Activated B cell treated with CpG ODN at 0.5 μM for 24 hours (primary cell): ENCODE measurements at regions not wholly inside any gene's neighbourhood (a gene's known extent, or its start where the extent isn't known, plus 50 kb on each side); places are given as distances from the start of the nearest gene placed in this dataset.

Experiments used
- ATAC-seq: fragments of 200-7000 bp; cut with Tn5 transposase; one replicate; pipeline ENCODE4 v1.10.0; 2021; ENCODE audit warnings: low read depth, mild to moderate bottlenecking, moderate library complexity
- CTCF ChIA-PET: fragments of 350-600 bp; sonication (Branson Sonifier 250); formaldehyde crosslinking; loops from one replicate; lab custom pipeline; 2021; ENCODE audit warnings: antibody characterized with exemption; lab: Charles Lee
- POLR2A ChIA-PET: fragments of 350-600 bp; sonication (Branson Sonifier 250); formaldehyde crosslinking; loops from one replicate; lab custom pipeline; 2021; ENCODE audit warnings: antibody characterized with exemption; lab: Charles Lee
- DNase-seq: peaks from one replicate; pipeline ENCODE4 v3.0.0; 2022
- H3K27ac Mint-ChIP-seq: one replicate; pipeline ENCODE4 v1.8.0; 2020; ENCODE audit warnings: mixed read lengths
- H3K27me3 Mint-ChIP-seq: one replicate; pipeline ENCODE4 v1.8.0; 2021; ENCODE audit warnings: mixed read lengths
- H3K36me3 Mint-ChIP-seq: one replicate; pipeline ENCODE4 v1.8.0; 2021; ENCODE audit warnings: low read depth, mixed read lengths
- H3K4me1 Mint-ChIP-seq: one replicate; pipeline ENCODE4 v1.8.0; 2021; ENCODE audit warnings: mixed read lengths
- H3K4me3 Mint-ChIP-seq: one replicate; pipeline ENCODE4 v1.8.0; 2020; ENCODE audit warnings: mild to moderate bottlenecking, mixed read lengths
- H3K9me3 Mint-ChIP-seq: one replicate; pipeline ENCODE4 v1.8.0; 2020; ENCODE audit warnings: mixed read lengths
- intact Hi-C: fragments of 100-400 bp; cut with micrococcal nuclease; formaldehyde crosslinking; loops from one replicate; pipeline ENCODE4 v1.15.1; 2024
- TF ChIP-seq, protein P1 (sequence below): fragments of 200-600 bp; IDR thresholded peaks from one replicate; pipeline ENCODE4 v1.8.0; 2022; ENCODE audit warnings: antibody characterized with exemption, mild to moderate bottlenecking

- Mint-ChIP-seq H3K9me3 (no peaks in the 10 kb centered on the region), H3K27ac (no peak overlapping the region), H3K36me3 (no peaks in the 10 kb centered on the region), H3K27me3 (peaks cover 15% of the 10 kb centered on the region), H3K4me1 (peaks cover 4% of the 10 kb centered on the region), H3K4me3 (no peak overlapping the region)
- TF ChIP-seq, protein P1, sequence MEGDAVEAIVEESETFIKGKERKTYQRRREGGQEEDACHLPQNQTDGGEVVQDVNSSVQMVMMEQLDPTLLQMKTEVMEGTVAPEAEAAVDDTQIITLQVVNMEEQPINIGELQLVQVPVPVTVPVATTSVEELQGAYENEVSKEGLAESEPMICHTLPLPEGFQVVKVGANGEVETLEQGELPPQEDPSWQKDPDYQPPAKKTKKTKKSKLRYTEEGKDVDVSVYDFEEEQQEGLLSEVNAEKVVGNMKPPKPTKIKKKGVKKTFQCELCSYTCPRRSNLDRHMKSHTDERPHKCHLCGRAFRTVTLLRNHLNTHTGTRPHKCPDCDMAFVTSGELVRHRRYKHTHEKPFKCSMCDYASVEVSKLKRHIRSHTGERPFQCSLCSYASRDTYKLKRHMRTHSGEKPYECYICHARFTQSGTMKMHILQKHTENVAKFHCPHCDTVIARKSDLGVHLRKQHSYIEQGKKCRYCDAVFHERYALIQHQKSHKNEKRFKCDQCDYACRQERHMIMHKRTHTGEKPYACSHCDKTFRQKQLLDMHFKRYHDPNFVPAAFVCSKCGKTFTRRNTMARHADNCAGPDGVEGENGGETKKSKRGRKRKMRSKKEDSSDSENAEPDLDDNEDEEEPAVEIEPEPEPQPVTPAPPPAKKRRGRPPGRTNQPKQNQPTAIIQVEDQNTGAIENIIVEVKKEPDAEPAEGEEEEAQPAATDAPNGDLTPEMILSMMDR: no peak
- DNase-seq: no peak
- no peak for ATAC-seq
- ChIA-PET CTCF (no interaction called here), POLR2A (no interaction called here)
- intact Hi-C loops: no loop called here
These were observed 124.4 kb upstream of the PRMT8 start for GRCh38 chr12:3366451-3367110.

DNA sequence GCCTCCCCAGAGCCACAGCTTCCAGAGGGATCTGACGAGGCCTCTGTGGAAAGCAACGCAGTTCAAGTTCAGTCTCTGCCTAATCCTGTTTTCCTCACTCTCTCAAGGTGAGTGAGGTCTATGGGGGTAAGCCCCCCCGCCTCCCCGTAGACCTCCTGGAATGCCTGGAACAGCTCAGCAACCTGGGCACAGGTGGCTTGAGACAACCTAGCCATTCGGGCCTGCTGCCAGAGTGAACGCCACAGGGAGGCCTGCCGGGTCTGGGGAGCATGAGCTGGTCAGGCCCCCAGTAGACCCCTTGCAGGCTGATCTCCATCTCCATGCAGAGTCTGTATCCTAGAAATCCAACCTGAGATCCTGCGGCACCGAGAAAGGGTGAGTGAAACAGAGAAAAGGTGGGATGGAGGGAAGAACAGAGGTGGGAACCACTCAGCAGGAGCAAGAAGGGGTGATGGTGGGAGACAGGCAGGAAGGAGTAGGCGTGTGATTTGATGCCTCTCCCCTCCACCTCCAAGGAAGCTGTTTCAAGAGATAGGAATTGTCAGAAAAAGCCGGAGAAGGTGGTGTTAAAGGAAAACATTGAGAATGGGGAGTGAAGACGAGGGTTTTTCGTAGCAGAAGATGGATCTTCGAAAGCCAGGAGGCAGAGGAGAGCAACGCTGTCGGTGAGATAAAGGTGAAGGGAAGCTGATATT, 123.1 kb upstream of the PRMT8 start:
- ChIA-PET CTCF (no interaction called here), POLR2A (no interaction called here)
- no peaks in the 10 kb centered on the region for H3K36me3 Mint-ChIP-seq
- no peak overlapping the region for H3K4me3 Mint-ChIP-seq
- intact Hi-C loops: no loop called here
- ATAC-seq (no peak), DNase-seq (no peak)
- no peaks in the 10 kb centered on the region for H3K9me3 Mint-ChIP-seq
- H3K27ac Mint-ChIP-seq: no peak overlapping the region
- H3K27me3 Mint-ChIP-seq: peaks cover 15% of the 10 kb centered on the region
- H3K4me1 Mint-ChIP-seq: peaks cover 4% of the 10 kb centered on the region
- TF ChIP-seq, protein P1: no peak

DNA sequence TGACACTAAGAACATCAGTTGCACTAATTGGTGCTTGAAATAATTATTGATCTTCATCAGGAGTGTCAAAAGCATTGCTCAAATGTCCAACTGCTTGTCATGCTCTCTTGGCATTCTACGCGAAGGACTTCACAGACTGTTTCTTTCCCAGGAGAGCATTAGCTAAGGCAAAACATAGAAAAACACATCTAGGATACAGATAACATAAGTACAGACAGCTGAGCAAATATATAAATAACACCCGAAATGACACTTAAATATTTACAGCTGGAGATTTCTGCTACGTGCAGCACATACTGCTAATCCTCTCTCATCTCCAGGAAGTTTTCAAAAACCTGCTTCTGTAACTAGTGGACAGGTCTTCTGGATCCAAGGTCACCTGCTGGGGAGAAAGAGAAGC, 120.0 kb upstream of the PRMT8 start:
- intact Hi-C loops: no loop called here
- no peak overlapping the region for H3K4me3 Mint-ChIP-seq
- peaks cover 2% of the 10 kb centered on the region for H3K27me3 Mint-ChIP-seq
- H3K4me1 Mint-ChIP-seq: no peaks in the 10 kb centered on the region
- ATAC-seq (no peak), DNase-seq (no peak)
- H3K27ac Mint-ChIP-seq: no peak overlapping the region
- TF ChIP-seq, protein P1: no peak
- no peaks in the 10 kb centered on the region for H3K9me3 Mint-ChIP-seq
- CTCF ChIA-PET: no interaction called here
- H3K36me3 Mint-ChIP-seq: no peaks in the 10 kb centered on the region
- POLR2A ChIA-PET: no interaction called here

GRCh38 chr12:3375326-3375725, 115.7 kb upstream of the PRMT8 start:
- Mint-ChIP-seq H3K27me3 (peaks cover 9% of the 10 kb centered on the region), H3K36me3 (no peaks in the 10 kb centered on the region), H3K4me1 (no peaks in the 10 kb centered on the region), H3K9me3 (no peaks in the 10 kb centered on the region), H3K27ac (no peak overlapping the region), H3K4me3 (no peak overlapping the region)
- intact Hi-C loops: no loop called here
- TF ChIP-seq, protein P1: no peak
- no peak for DNase-seq
- POLR2A ChIA-PET: no interaction called here
- CTCF ChIA-PET: no interaction called here
- no peak for ATAC-seq

GRCh38 chr12:3376779-3377455, 114.1 kb upstream of the PRMT8 start:
- Mint-ChIP-seq H3K27me3 (peaks cover 11% of the 10 kb centered on the region), H3K4me3 (no peak overlapping the region), H3K4me1 (no peaks in the 10 kb centered on the region), H3K9me3 (no peaks in the 10 kb centered on the region), H3K36me3 (no peaks in the 10 kb centered on the region), H3K27ac (no peak overlapping the region)
- TF ChIP-seq, protein P1: no peak
- ChIA-PET CTCF (no interaction called here), POLR2A (no interaction called here)
- DNase-seq: no peak
- intact Hi-C loops: no loop called here
- no peak for ATAC-seq
